GM23338 (cell line): ENCODE measurements at regions not wholly inside any gene's neighbourhood (a gene's known extent, or its start where the extent isn't known, plus 50 kb on each side); places are given as distances from the start of the nearest gene placed in this dataset.

Experiments
- ATAC-seq: fragments of 200-7000 bp; cut with Tn5 transposase; 3 replicates; pipeline ENCODE4 v1.9.1; 2020
- DNase-seq: peaks from one replicate; pipeline ENCODE4 v3.0.0-alpha.2; 2015; ENCODE audit warnings: low spot score
- H2AFZ ChIP-seq: fragments of 200-600 bp; sonication (generic); 2 replicates; pipeline ENCODE4 v1.8.0; 2016; ENCODE audit warnings: antibody characterized with exemption, mild to moderate bottlenecking, moderate library complexity
- H3F3A ChIP-seq: fragments of 200-600 bp; sonication (generic); replicated peaks from 2 replicates; pipeline ENCODE4 v1.8.0; 2017; ENCODE audit warnings: antibody characterized with exemption, mixed run types, low read depth
- H3K27ac ChIP-seq: fragments of 200-600 bp; sonication (generic); 2 replicates; pipeline ENCODE4 v1.6.1; 2016; ENCODE audit warnings: low read depth
- H3K27me3 ChIP-seq: fragments of 200-600 bp; sonication (generic); 2 replicates; pipeline ENCODE4 v1.8.0; 2016; ENCODE audit warnings: mild to moderate bottlenecking, mixed run types, moderate library complexity; ENCODE audit not compliant: insufficient read depth
- H3K36me3 ChIP-seq: fragments of 200-600 bp; sonication (generic); 2 replicates; pipeline ENCODE4 v1.8.0; 2016; ENCODE audit warnings: mild to moderate bottlenecking; ENCODE audit not compliant: insufficient read depth
- H3K4me1 ChIP-seq: fragments of 200-600 bp; sonication (generic); 2 replicates; pipeline ENCODE4 v1.8.0; 2016; ENCODE audit warnings: mild to moderate bottlenecking, moderate library complexity; ENCODE audit not compliant: insufficient read depth
- H3K4me2 ChIP-seq: fragments of 200-600 bp; sonication (generic); 2 replicates; pipeline ENCODE4 v1.7.1; 2017; ENCODE audit warnings: mixed run types
- H3K4me3 ChIP-seq: fragments of 200-600 bp; sonication (generic); 2 replicates; pipeline ENCODE4 v1.6.1; 2016; ENCODE audit warnings: mixed run types
- H3K79me2 ChIP-seq: fragments of 200-600 bp; sonication (generic); replicated peaks from 2 replicates; pipeline ENCODE4 v1.8.0; 2017; ENCODE audit warnings: mild to moderate bottlenecking; ENCODE audit not compliant: insufficient read depth
- H3K9me2 ChIP-seq: fragments of 200-600 bp; sonication (generic); 2 replicates; pipeline ENCODE4 v1.8.0; 2017; ENCODE audit not compliant: insufficient read depth
- H4K20me1 ChIP-seq: fragments of 200-600 bp; sonication (generic); replicated peaks from 2 replicates; pipeline ENCODE4 v1.8.0; 2017; ENCODE audit warnings: mild to moderate bottlenecking; ENCODE audit not compliant: insufficient read depth
- H3K27ac Mint-ChIP-seq: 2 replicates; pipeline ENCODE4 v1.8.0; 2020; ENCODE audit warnings: inconsistent platforms, mild to moderate bottlenecking, moderate library complexity, mixed read lengths
- H3K27me3 Mint-ChIP-seq: 3 replicates; pipeline ENCODE4 v1.8.0; 2022; ENCODE audit warnings: low read depth, mild to moderate bottlenecking, moderate library complexity, mixed read lengths, inconsistent platforms; ENCODE audit not compliant: insufficient read depth, poor library complexity
- H3K36me3 Mint-ChIP-seq: 3 replicates; pipeline ENCODE4 v1.8.0; 2021; ENCODE audit warnings: low read depth, mild to moderate bottlenecking, inconsistent platforms, moderate library complexity, mixed read lengths
- H3K4me1 Mint-ChIP-seq: 3 replicates; pipeline ENCODE4 v1.8.0; 2020; ENCODE audit warnings: mild to moderate bottlenecking, inconsistent platforms, mixed read lengths
- H3K4me3 Mint-ChIP-seq: 3 replicates; pipeline ENCODE4 v1.8.0; 2021; ENCODE audit warnings: moderate library complexity, mild to moderate bottlenecking, inconsistent platforms, mixed read lengths
- H3K9me3 Mint-ChIP-seq: 3 replicates; pipeline ENCODE4 v1.8.0; 2020; ENCODE audit warnings: moderate library complexity, mild to moderate bottlenecking, inconsistent platforms, mixed read lengths
- CREB1 ChIP-seq: fragments of 250-450 bp; sonication (Bioruptor Pico); IDR thresholded peaks from 2 replicates; pipeline ENCODE4 v1.5.0; 2020; ENCODE audit warnings: low read depth, mild to moderate bottlenecking, moderate library complexity
- CTCF ChIP-seq, 2 experiments: fragments of 200-600 bp in 1 of 2; sonication (generic) in 1 of 2; conservative IDR thresholded peaks; 2 replicates each; pipeline versions ENCODE4 v1.5.1 to v1.6.1; 2016 to 2017; ENCODE audit warnings: antibody characterized with exemption in 2 of 2, low read depth in 2 of 2, mild to moderate bottlenecking in 2 of 2, moderate library complexity in 1 of 2
- ETS1 ChIP-seq: IDR thresholded peaks from 2 replicates; pipeline ENCODE4 v1.6.1; 2016; ENCODE audit warnings: antibody characterized with exemption
- EZH2 ChIP-seq: fragments of 200-600 bp; sonication (generic); IDR thresholded peaks from one replicate; pipeline ENCODE4 v1.8.0; 2017; ENCODE audit warnings: antibody characterized with exemption, mild to moderate bottlenecking, low read depth; ENCODE audit not compliant: unreplicated experiment
- EZH2phosphoT487 ChIP-seq: fragments of 200-600 bp; sonication (generic); IDR thresholded peaks from one replicate; pipeline ENCODE4 v1.8.1; 2018; ENCODE audit warnings: antibody characterized with exemption; ENCODE audit not compliant: unreplicated experiment
- JUNB ChIP-seq: IDR thresholded peaks from one replicate; pipeline ENCODE4 v1.6.1; 2016; ENCODE audit warnings: antibody characterized with exemption; ENCODE audit not compliant: unreplicated experiment
- NANOG ChIP-seq: IDR thresholded peaks from 2 replicates; pipeline ENCODE4 v1.6.1; 2016; ENCODE audit warnings: antibody characterized with exemption, borderline replicate concordance
- POLR2AphosphoS5 ChIP-seq: IDR thresholded peaks from 2 replicates; pipeline ENCODE4 v1.6.1; 2016; ENCODE audit warnings: antibody characterized with exemption, low read depth
- REST ChIP-seq: IDR thresholded peaks from one replicate; pipeline ENCODE4 v1.6.1; 2018; ENCODE audit warnings: antibody characterized with exemption; ENCODE audit not compliant: unreplicated experiment
- STAT1 ChIP-seq: IDR thresholded peaks from one replicate; pipeline ENCODE4 v1.6.1; 2016; ENCODE audit warnings: antibody characterized with exemption; ENCODE audit not compliant: unreplicated experiment
- ZNF114 ChIP-seq: fragments of 250-450 bp; sonication (Bioruptor Pico); IDR thresholded peaks from 2 replicates; pipeline ENCODE4 v1.5.0; 2020; ENCODE audit warnings: mild to moderate bottlenecking, moderate library complexity
- ZNF331 ChIP-seq: fragments of 250-450 bp; sonication (Bioruptor Pico); IDR thresholded peaks from 2 replicates; pipeline ENCODE4 v1.5.0; 2020; ENCODE audit warnings: low read depth, mild to moderate bottlenecking, moderate library complexity
- ZNF462 ChIP-seq: fragments of 250-450 bp; sonication (Bioruptor Pico); IDR thresholded peaks from 2 replicates; pipeline ENCODE4 v1.5.0; 2020; ENCODE audit warnings: mild to moderate bottlenecking, moderate library complexity

GRCh38 chr2:128628206-128628605 lies 309.5 kb upstream of the HS6ST1 start:
- H3K27ac Mint-ChIP-seq, result no peak overlapping the region

More at GRCh38 chr2:128628206-128628605, 309.5 kb upstream of the HS6ST1 start:
- Histone ChIP-seq H3K9me2 (peaks cover 3% of the 10 kb centered on the region; the same call in 1 of the 2 replicates), H3F3A (no peaks in the 10 kb centered on the region), H3K27ac (no peak overlapping the region), H3K4me2 (no peak overlapping the region), H3K4me3 (no peak overlapping the region), H3K4me1 (no peaks in the 10 kb centered on the region; the same call in 1 of the 2 replicates), H2AFZ (no peak overlapping the region), H3K79me2 (no peaks in the 10 kb centered on the region), H3K27me3 (no peaks in the 10 kb centered on the region), H3K36me3 (no peaks in the 10 kb centered on the region), H4K20me1 (no peaks in the 10 kb centered on the region)
- peaks cover 2% of the 10 kb centered on the region for H3K9me3 Mint-ChIP-seq
- peaks cover 10% of the 10 kb centered on the region for H3K27me3 Mint-ChIP-seq
- no peak for DNase-seq
- H3K4me1 Mint-ChIP-seq, result peaks cover 21% of the 10 kb centered on the region
- TF ChIP-seq ZNF114 (CRISPR knock-in tag) (no peak), ETS1 (no peak), REST (no peak), ZNF462 (no peak), EZH2phosphoT487 (no peak), EZH2 (no peak), STAT1 (no peak), CTCF (conservative IDR thresholded peaks at IDR 0.05; ENCODE audit: low read depth in 2 of 2) (no peak), JUNB (no peak), NANOG (no peak), ZNF331 (no peak), POLR2AphosphoS5 (no peak), CREB1 (CRISPR knock-in tag) (no peak)
- H3K4me3 Mint-ChIP-seq, result no peak overlapping the region
- ATAC-seq, result no peak
- no peaks in the 10 kb centered on the region for H3K36me3 Mint-ChIP-seq
